Lower leg skin (tissue), 3 donors: ENCODE measurements at regions not wholly inside any gene's neighbourhood (a gene's known extent, or its start where the extent isn't known, plus 50 kb on each side); places are given as distances from the start of the nearest gene placed in this dataset.

Experiments
- CTCF ChIP-seq, 3 donors: fragments of 450-650 bp; IDR thresholded peaks; one replicate each; pipeline ENCODE4 v1.5.1; 2016; ENCODE audit warnings: antibody characterized with exemption in 3 of 3, mild to moderate bottlenecking in 3 of 3, moderate library complexity in 2 of 3
- POLR2A ChIP-seq, 2 donors: fragments of 450-650 bp; IDR thresholded peaks; one replicate each; pipeline ENCODE4 v1.6.1; 2016 to 2017; ENCODE audit warnings: antibody characterized with exemption in 2 of 2, mild to moderate bottlenecking in 1 of 2, moderate library complexity in 1 of 2

- TF ChIP-seq CTCF (IDR thresholded peaks at IDR 0.05) (no peak), POLR2A (IDR thresholded peaks at IDR 0.05) (no peak)
These were observed 659.3 kb downstream of the ACTL7B start for GRCh38 chr9:108196332-108197007.
